ENCODE measurements at regions not wholly inside any gene's neighbourhood (a gene's known extent, or its start where the extent isn't known, plus 50 kb on each side); places are given as distances from the start of the nearest gene placed in this dataset.

- H3K27ac ChIP-seq, result no peak overlapping the region
- TF ChIP-seq ZFX (IDR thresholded peaks at IDR 0.05), result no peak
- TF ChIP-seq CTCF (conservative IDR thresholded peaks at IDR 0.05), result no peak
Measured at GRCh38 chr4:175540151-175540550, 271.9 kb downstream of the GPM6A start.

- TF ChIP-seq ZFX (IDR thresholded peaks at IDR 0.05) (no peak), CTCF (conservative IDR thresholded peaks at IDR 0.05) (no peak)
- H3K27ac ChIP-seq, result no peak overlapping the region
Measured at GRCh38 chr4:175540732-175541131, 271.3 kb downstream of the GPM6A start.

- H3K27ac ChIP-seq, result no peak overlapping the region
- no peak for TF ChIP-seq ZFX (IDR thresholded peaks at IDR 0.05)
- no peak for TF ChIP-seq CTCF (conservative IDR thresholded peaks at IDR 0.05)
Measured at GRCh38 chr4:175542786-175543185, 269.3 kb downstream of the GPM6A start.

GRCh38 chr4:175559126-175559525 is 252.9 kb downstream of the GPM6A start:
- TF ChIP-seq CTCF (conservative IDR thresholded peaks at IDR 0.05) (no peak), ZFX (IDR thresholded peaks at IDR 0.05) (no peak)
- no peak overlapping the region for H3K27ac ChIP-seq

GRCh38 chr4:175559526-175559925 is 252.5 kb downstream of the GPM6A start:
- H3K27ac ChIP-seq, result no peak overlapping the region
- TF ChIP-seq CTCF (conservative IDR thresholded peaks at IDR 0.05), result no peak

GRCh38 chr4:175560604-175561003 is 251.5 kb downstream of the GPM6A start:
- TF ChIP-seq CTCF (conservative IDR thresholded peaks at IDR 0.05), result peak; percentile 36
- TF ChIP-seq ZFX (IDR thresholded peaks at IDR 0.05), result no peak
- H3K27ac ChIP-seq, result no peak overlapping the region

GRCh38 chr4:175561696-175562095 is 250.4 kb downstream of the GPM6A start:
- no peak overlapping the region for H3K27ac ChIP-seq
- TF ChIP-seq CTCF (conservative IDR thresholded peaks at IDR 0.05) (no peak), ZFX (IDR thresholded peaks at IDR 0.05) (no peak)
